Progenitor cell of endocrine pancreas (in vitro differentiated cells): ENCODE measurements at regions not wholly inside any gene's neighbourhood (a gene's known extent, or its start where the extent isn't known, plus 50 kb on each side); places are given as distances from the start of the nearest gene placed in this dataset.

Source experiments
- DNase-seq: peaks from one replicate; pipeline ENCODE4 v3.0.0; 2021; ENCODE audit warnings: low spot score; ENCODE audit not compliant: unreplicated experiment
- H3K27ac Mint-ChIP-seq: 2 replicates; pipeline ENCODE4 v1.8.0; 2021; ENCODE audit warnings: mild to moderate bottlenecking, moderate library complexity, mixed read lengths
- H3K27me3 Mint-ChIP-seq: 2 replicates; pipeline ENCODE4 v1.8.0; 2021; ENCODE audit warnings: mixed read lengths
- H3K36me3 Mint-ChIP-seq: 2 replicates; pipeline ENCODE4 v1.8.0; 2022; ENCODE audit warnings: mixed read lengths; ENCODE audit not compliant: insufficient read depth
- H3K4me1 Mint-ChIP-seq: 2 replicates; pipeline ENCODE4 v1.8.0; 2021; ENCODE audit warnings: low read depth, mixed read lengths
- H3K4me3 Mint-ChIP-seq: 2 replicates; pipeline ENCODE4 v1.8.0; 2021; ENCODE audit warnings: low read depth, mild to moderate bottlenecking, moderate library complexity, mixed read lengths
- H3K9me3 Mint-ChIP-seq: 2 replicates; pipeline ENCODE4 v1.8.0; 2021; ENCODE audit warnings: low read depth, mixed read lengths
- CTCF ChIP-seq: fragments of 200-600 bp; sonication (generic); IDR thresholded peaks from one replicate; pipeline ENCODE4 v1.5.0; 2021; ENCODE audit warnings: antibody characterized with exemption, mild to moderate bottlenecking; ENCODE audit not compliant: unreplicated experiment

GRCh38 chr4:135605076-135605475, 1403.5 kb upstream of the PABPC4L start:
- Mint-ChIP-seq H3K27ac (no peak overlapping the region), H3K27me3 (no peaks in the 10 kb centered on the region), H3K36me3 (no peaks in the 10 kb centered on the region), H3K4me1 (no peaks in the 10 kb centered on the region), H3K9me3 (no peaks in the 10 kb centered on the region), H3K4me3 (no peak overlapping the region)
- no peak for TF ChIP-seq CTCF
- DNase-seq, result no peak

- Mint-ChIP-seq H3K9me3 (peaks cover 2% of the 10 kb centered on the region), H3K36me3 (no peaks in the 10 kb centered on the region), H3K4me1 (no peaks in the 10 kb centered on the region), H3K27me3 (no peaks in the 10 kb centered on the region), H3K4me3 (no peak overlapping the region), H3K27ac (no peak overlapping the region)
- no peak for TF ChIP-seq CTCF
- DNase-seq, result no peak
Measured at GRCh38 chr4:135604531-135604930, 1402.9 kb upstream of the PABPC4L start.

- no peak for DNase-seq
- H3K4me3 Mint-ChIP-seq, result no peak overlapping the region
- H3K4me1 Mint-ChIP-seq, result no peaks in the 10 kb centered on the region
- no peak overlapping the region for H3K27ac Mint-ChIP-seq
- peaks cover 1% of the 10 kb centered on the region for H3K36me3 Mint-ChIP-seq
- H3K27me3 Mint-ChIP-seq, result no peaks in the 10 kb centered on the region
- peaks cover 19% of the 10 kb centered on the region for H3K9me3 Mint-ChIP-seq
- no peak for TF ChIP-seq CTCF
Measured at GRCh38 chr4:135601351-135601750, 1399.8 kb upstream of the PABPC4L start.

GRCh38 chr4:135598151-135598550, 1396.6 kb upstream of the PABPC4L start:
- DNase-seq, result no peak
- no peaks in the 10 kb centered on the region for H3K27me3 Mint-ChIP-seq
- peaks cover 19% of the 10 kb centered on the region for H3K9me3 Mint-ChIP-seq
- H3K27ac Mint-ChIP-seq, result no peak overlapping the region
- no peak for TF ChIP-seq CTCF
- H3K4me3 Mint-ChIP-seq, result no peak overlapping the region
- H3K4me1 Mint-ChIP-seq, result no peaks in the 10 kb centered on the region
- H3K36me3 Mint-ChIP-seq, result peaks cover 1% of the 10 kb centered on the region

GRCh38 chr4:135594521-135594920, 1392.9 kb upstream of the PABPC4L start:
- H3K4me3 Mint-ChIP-seq, result no peak overlapping the region
- peaks cover 18% of the 10 kb centered on the region for H3K9me3 Mint-ChIP-seq
- H3K27me3 Mint-ChIP-seq, result no peaks in the 10 kb centered on the region
- H3K27ac Mint-ChIP-seq, result no peak overlapping the region
- no peak for DNase-seq
- H3K4me1 Mint-ChIP-seq, result no peaks in the 10 kb centered on the region
- TF ChIP-seq CTCF, result no peak
- peaks cover 1% of the 10 kb centered on the region for H3K36me3 Mint-ChIP-seq
